Medulla oblongata (tissue), 1 donor: ENCODE measurements at regions not wholly inside any gene's neighbourhood (a gene's known extent, or its start where the extent isn't known, plus 50 kb on each side); places are given as distances from the start of the nearest gene placed in this dataset.
"Not testable (repeated sequence)": the region's sequence is repeated elsewhere in the genome, so short reads cannot be mapped to it uniquely, and the experiment has no call there.

ENCODE experiments used
- DNase-seq: peaks from one replicate; pipeline ENCODE4 v3.0.0-alpha.2; 2015; ENCODE audit errors: extremely low spot score

GRCh38 chr12:38016602-38017001 is 300.0 kb upstream of the ALG10B start:
- DNase-seq = no peak

- no peak for DNase-seq
These were observed 290.7 kb upstream of the ALG10B start for GRCh38 chr12:38025916-38026315.

GRCh38 chr12:38053113-38053512 is 263.5 kb upstream of the ALG10B start:
- no peak for DNase-seq

- DNase-seq = peak; percentile 4
These were observed 262.7 kb upstream of the ALG10B start for GRCh38 chr12:38053655-38054464.

DNA sequence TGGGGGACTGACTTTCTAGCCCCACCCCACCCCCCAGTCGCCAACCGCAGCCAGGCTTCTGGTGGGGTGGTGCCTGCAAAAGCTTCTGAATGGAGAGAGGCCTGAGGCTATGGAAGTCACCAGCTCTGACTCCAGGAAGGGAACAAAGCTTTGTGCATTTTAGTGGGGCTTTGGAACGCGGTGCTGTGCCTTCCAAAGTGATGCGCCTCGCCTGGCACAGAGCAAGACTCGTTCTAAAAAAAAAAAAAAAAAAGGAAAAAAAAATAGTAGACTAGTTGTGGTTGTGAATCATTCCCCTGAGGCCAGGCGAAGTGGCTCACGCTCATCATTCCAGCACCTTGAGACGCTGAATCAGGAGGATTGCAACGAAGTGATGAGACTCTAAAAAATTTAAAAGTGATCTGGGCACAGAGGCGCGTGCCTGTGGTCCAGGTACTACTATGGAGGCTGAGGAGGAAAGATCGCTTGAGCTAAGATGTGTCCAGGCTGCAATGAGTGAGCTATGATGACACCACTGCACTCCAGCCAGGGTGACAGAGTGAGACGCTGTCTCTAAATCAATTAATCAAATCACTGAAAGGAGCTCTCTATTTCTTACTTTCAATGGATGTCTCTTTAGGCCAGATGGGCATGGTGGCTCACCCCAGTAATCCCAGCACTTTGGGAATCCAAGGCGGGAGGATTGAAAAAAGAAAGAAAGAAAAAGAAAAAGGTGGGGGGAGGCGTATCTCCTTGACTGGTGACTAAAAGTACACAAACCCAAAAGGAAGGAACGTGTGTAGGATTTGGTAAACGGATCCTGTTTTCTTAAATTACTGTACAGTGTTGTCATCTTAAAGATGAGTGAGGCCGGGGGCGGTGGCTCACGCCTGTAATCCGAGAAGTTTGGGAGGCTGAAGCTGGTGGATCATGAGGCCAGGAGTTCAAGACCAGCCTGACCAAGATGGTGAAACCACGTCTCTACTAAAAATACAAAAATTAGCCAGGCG is 259.6 kb upstream of the ALG10B start:
- no peak for DNase-seq

GRCh38 chr12:38099686-38100085 is 216.9 kb upstream of the ALG10B start:
- DNase-seq = no peak

- DNase-seq = no peak
These were observed 214.8 kb upstream of the ALG10B start for GRCh38 chr12:38101753-38102152.

- DNase-seq = no peak
These were observed 214.4 kb upstream of the ALG10B start for GRCh38 chr12:38102197-38102596.

DNA sequence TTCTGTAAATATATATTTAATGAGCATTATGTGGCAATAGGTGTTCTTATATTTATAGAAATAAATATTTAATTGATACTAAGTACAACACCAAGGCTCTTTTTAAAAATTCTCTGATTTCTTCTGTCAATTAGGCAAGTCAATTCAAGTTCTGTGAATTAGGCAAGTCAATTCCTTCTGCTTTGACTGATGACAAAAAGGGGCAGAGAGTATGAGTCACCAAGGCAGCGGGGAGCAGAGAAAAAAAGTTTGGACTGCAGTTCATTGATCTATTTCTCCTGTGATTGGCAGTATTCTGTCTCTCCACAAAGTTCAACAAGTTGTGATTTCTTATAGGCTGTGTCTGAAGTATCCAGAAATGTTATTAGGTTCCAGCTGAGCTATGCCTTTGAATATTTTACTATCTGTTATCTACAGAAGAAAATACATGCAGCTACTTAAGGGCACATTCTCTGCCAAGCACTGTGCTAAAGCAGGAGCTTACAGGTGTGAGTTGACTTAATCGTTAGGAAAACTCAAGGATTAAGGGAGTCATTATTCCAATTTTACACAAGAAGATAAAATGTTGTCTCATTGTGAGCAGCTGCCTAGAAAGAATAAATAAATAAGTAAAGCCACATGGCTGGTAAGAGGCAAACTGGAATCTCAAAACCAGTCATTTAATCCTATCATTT is 206.4 kb upstream of the ALG10B start:
- no peak for DNase-seq

DNA sequence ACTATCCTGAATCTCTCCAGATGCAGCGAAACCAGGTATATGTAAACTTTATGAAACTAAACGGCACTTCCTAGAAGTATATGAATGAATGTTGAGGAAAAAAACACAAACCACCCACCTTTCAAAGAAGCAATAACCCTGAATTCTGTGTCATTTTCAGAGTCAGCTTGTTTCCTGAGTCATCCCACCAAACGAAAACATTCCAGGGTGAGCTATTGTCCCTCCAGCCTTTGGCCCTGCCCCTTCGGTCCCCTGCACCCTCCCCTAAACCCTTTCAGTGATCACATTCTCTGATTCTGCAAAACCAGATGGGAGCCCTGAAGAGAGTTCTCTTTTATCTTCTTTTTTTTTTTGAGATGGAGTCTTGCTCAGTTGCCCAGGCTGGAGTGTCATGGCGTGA is 202.6 kb upstream of the ALG10B start:
- no peak for DNase-seq

- DNase-seq = no peak
These were observed 199.6 kb upstream of the ALG10B start for GRCh38 chr12:38116968-38117367.

DNA sequence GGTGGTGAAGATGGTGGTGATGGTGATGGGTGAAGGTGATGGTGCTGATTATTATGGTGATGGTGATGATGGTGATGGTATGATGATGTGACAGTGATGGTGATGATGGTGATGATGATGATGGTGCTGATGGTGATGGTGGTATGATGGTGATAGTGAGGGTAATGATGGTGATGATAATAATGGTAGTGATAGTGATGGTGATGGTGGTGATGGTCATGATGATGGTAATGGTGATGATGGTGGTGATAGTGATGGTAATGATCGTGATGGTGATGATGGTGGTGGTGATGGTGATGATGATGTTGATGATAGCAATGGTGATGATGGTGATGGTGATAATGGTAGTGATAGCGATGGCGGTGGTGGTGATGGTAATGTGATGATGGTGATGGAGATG is 197.9 kb upstream of the ALG10B start:
- no peak for DNase-seq

GRCh38 chr12:38120438-38120837 is 196.1 kb upstream of the ALG10B start:
- no peak for DNase-seq

DNA sequence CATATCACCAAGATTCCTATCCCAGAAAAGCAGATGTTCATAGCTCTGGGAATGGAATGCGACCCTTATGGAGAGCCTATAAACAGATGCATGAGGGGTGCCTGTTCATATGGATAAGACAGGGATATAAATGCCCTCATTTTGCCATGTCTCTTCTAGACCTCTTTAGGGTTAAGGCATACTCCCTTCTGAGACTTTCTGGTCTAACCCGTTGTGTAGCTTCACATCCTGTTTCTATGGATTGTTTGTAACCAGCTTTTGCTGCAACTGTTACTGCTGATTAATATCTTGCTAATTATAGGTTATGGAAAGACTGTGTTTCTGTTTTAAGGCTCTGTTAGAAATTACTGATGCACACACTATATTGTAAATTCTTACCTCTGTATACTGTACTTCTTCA is 193.5 kb upstream of the ALG10B start:
- DNase-seq = not testable (repeated sequence)

GRCh38 chr12:38123566-38124246 is 192.9 kb upstream of the ALG10B start:
- no peak for DNase-seq

DNA sequence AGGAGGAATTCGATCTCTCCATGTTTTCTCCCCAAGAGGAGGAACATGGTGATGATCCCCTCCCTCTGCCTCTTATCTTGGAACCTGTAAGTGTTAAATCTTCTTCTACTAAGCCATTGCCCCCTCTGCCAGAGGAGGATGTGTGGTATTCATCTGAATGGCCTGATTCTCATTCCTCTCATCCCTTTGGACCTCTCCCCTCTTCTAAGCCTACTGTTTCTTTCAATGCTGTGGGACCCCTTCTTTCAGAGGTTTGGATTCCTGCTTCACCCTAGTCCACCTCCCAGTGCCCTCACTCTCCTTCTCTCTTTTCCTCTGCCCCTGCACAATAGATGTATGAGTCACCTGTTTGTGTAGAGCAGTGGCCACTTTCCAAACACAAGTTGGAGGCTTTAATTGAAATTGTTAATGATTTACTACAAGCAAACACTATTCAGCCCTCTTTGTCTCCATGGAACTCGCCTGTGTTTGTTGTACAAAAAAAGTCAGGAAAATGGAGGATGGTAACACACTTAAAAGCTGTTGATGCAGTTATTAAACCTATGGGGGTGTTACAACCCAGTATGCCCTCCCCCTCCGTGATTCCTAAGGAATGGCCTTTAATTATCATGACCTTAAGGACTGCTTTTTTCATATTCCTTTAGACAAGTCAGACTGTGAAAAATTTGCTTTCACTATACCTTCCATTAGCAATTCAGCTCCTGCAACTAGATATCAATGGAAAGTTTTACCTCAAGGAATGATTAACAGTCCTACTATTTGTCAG is 192.1 kb upstream of the ALG10B start:
- no peak for DNase-seq

DNA sequence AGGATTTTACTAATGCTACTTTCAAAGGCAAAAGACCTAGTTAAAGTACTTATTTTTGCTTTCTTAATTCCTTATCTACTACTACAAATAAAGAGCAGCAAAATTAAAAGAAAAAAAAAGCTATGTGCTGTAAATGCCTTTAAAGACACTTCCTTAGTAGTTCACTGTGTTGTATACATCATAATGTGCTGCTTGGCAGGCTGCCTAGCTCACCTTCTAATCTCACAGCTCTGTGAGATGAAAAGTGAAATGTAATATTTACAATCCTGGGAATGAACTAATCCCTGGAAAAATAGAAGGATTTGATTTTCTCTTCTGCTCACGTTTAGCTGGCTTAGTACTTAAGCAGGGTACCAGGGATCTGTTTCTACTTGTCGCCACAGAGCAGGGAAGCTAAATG is 184.4 kb upstream of the ALG10B start:
- no peak for DNase-seq

- DNase-seq = no peak
These were observed 179.3 kb upstream of the ALG10B start for GRCh38 chr12:38137287-38137686.

GRCh38 chr12:38137716-38138115 is 178.9 kb upstream of the ALG10B start:
- no peak for DNase-seq
